K562 (cell line): ENCODE measurements at regions not wholly inside any gene's neighbourhood (a gene's known extent, or its start where the extent isn't known, plus 50 kb on each side); places are given as distances from the start of the nearest gene placed in this dataset.

Source experiments
- ATAC-seq: fragments of 200-7000 bp; cut with Tn5 transposase; 3 replicates; pipeline ENCODE4 v1.9.1; 2020; ENCODE audit warnings: moderate library complexity
- BruUV-seq: library from RNA; stranded (reverse); fragments of 400-500 nt; replicated peaks from 2 replicates; lab custom pipeline; 2021; lab: Mats Ljungman, UMichigan
- CTCF ChIA-PET: fragments of 300-600 bp; formaldehyde crosslinking; extraction: SDS; loops from one replicate; lab custom pipeline; 2021; ENCODE audit warnings: low intra/inter-chr PET ratio; lab: Yijun Ruan, JAX
- POLR2A ChIA-PET: fragments of 300-600, 350-650 bp; sonication (Branson Sonifier 250); formaldehyde crosslinking; extraction: SDS; loops from one replicate; lab custom pipeline; 2021; ENCODE audit warnings: antibody characterized with exemption, inconsistent platforms; lab: Yijun Ruan, JAX
- DNase-seq, 4 experiments: peaks; one replicate each; pipeline versions ENCODE4 v3.0.0 to v3.0.0-alpha.2; 2011 to 2018; ENCODE audit warnings: low spot score in 3 of 4, mixed read lengths in 3 of 4; ENCODE audit errors: extremely low read depth in 1 of 4
- FAIRE-seq: peaks from 2 replicates; lab custom pipeline; 2011; peaks lifted over from hg19 to GRCh38; lab: Jason Lieb, UNC
- H2AFZ ChIP-seq: 2 replicates; pipeline ENCODE4 v1.6.0; 2011; ENCODE audit warnings: low read depth, low read length, control low read depth, inconsistent platforms
- H3K27ac ChIP-seq: fragments of 200-600 bp; 3 replicates; pipeline ENCODE4 v1.8.0; 2011; ENCODE audit warnings: low read depth, mild to moderate bottlenecking, control low read depth, inconsistent platforms, low read length, moderate library complexity, mixed read lengths; ENCODE audit errors: extremely low read depth
- H3K27me3 ChIP-seq, 2 experiments: fragments of 300-600 bp in 1 of 2; 2 replicates in 1 of 2; 3 replicates in 1 of 2; pipeline versions ENCODE4 v1.6.0 to v1.8.0; 2011; ENCODE audit warnings: inconsistent platforms in 2 of 2, low read length in 2 of 2, mild to moderate bottlenecking in 1 of 2, mixed read lengths in 1 of 2, moderate library complexity in 1 of 2; ENCODE audit not compliant: control insufficient read depth in 2 of 2, insufficient read depth in 2 of 2
- H3K36me3 ChIP-seq: fragments of 300-600 bp; 3 replicates; pipeline ENCODE4 v1.8.0; 2011; ENCODE audit warnings: mild to moderate bottlenecking, low read length, inconsistent platforms; ENCODE audit not compliant: control insufficient read depth, insufficient read depth
- H3K4me1 ChIP-seq, 2 experiments: fragments of 200-600 bp in 1 of 2; replicated peaks in 1 of 2; 2 replicates in 1 of 2; 3 replicates in 1 of 2; pipeline versions ENCODE4 v1.5.1 to v1.8.0; 2011; ENCODE audit warnings: inconsistent platforms in 2 of 2, low read length in 2 of 2, mild to moderate bottlenecking in 1 of 2, mixed read lengths in 1 of 2, moderate library complexity in 1 of 2; ENCODE audit not compliant: control insufficient read depth in 2 of 2, insufficient read depth in 2 of 2
- H3K4me2 ChIP-seq: 2 replicates; pipeline ENCODE4 v1.6.1; 2011; ENCODE audit warnings: low read length, control low read depth, inconsistent platforms, mixed read lengths; ENCODE audit not compliant: insufficient read depth
- H3K4me3 ChIP-seq: fragments of 200-600 bp; sonication (generic), shearing (Covaris generic); 2 replicates; pipeline ENCODE4 v1.5.1; 2016; ENCODE audit warnings: control low read depth, inconsistent platforms
- H3K79me2 ChIP-seq: fragments of 200-600 bp; 3 replicates; pipeline ENCODE4 v1.8.0; 2011; ENCODE audit warnings: low read length, inconsistent platforms; ENCODE audit not compliant: control insufficient read depth, insufficient read depth
- H3K9ac ChIP-seq, 2 experiments: 2 replicates each; pipeline versions ENCODE4 v1.6.0 to v1.6.1; 2011; ENCODE audit warnings: low read depth in 2 of 2, low read length in 2 of 2, control low read depth in 1 of 2, inconsistent platforms in 1 of 2, mild to moderate bottlenecking in 1 of 2, mixed read lengths in 1 of 2; ENCODE audit not compliant: insufficient read depth in 1 of 2
- H3K9me1 ChIP-seq: one replicate; pipeline ENCODE4 v1.6.0; 2011; ENCODE audit warnings: inconsistent platforms, mild to moderate bottlenecking, low read length, moderate library complexity; ENCODE audit not compliant: control insufficient read depth, insufficient read depth
- H3K9me3 ChIP-seq: replicated peaks from 2 replicates; pipeline ENCODE4 v1.5.1; 2011; ENCODE audit warnings: low read depth, low read length, inconsistent platforms; ENCODE audit not compliant: control insufficient read depth, insufficient read depth
- H4K20me1 ChIP-seq: replicated peaks from 2 replicates; pipeline ENCODE4 v1.6.1; 2011; ENCODE audit warnings: low read length, inconsistent platforms, mixed read lengths; ENCODE audit not compliant: control insufficient read depth, insufficient read depth
- AFF1 ChIP-seq, 2 experiments: fragments of 450-650 bp; IDR thresholded peaks; 2 replicates each; pipeline ENCODE4 v1.6.1; 2018; ENCODE audit warnings: mild to moderate bottlenecking in 2 of 2, low read depth in 1 of 2; ENCODE audit not compliant: partially characterized antibody in 2 of 2
- ARHGAP35 ChIP-seq: fragments of 450-650 bp; IDR thresholded peaks from 2 replicates; pipeline ENCODE4 v1.6.1; 2018; ENCODE audit not compliant: partially characterized antibody
- ETV6 ChIP-seq, 3 experiments: fragments of 150-350 bp in 1 of 3; sonication (generic) in 1 of 3; formaldehyde crosslinking in 1 of 3; IDR thresholded peaks; 2 replicates each; pipeline versions ENCODE4 v1.6.1 to v1.8.0; 2014 to 2022; ENCODE audit warnings: borderline replicate concordance in 2 of 3, low read depth in 2 of 3, antibody characterized with exemption in 1 of 3, low read length in 1 of 3, mild to moderate bottlenecking in 1 of 3, missing genetic modification reagents in 1 of 3
- FOXJ3 ChIP-seq: sonication (generic); formaldehyde crosslinking; IDR thresholded peaks from 2 replicates; pipeline ENCODE4 v1.4.0; 2020; ENCODE audit warnings: mild to moderate bottlenecking, missing genetic modification reagents
- HDAC6 ChIP-seq: IDR thresholded peaks from 2 replicates; pipeline ENCODE4 v1.6.1; 2012; ENCODE audit warnings: low read depth, mild to moderate bottlenecking, control low read depth, inconsistent platforms, low read length, moderate library complexity
- MITF ChIP-seq: IDR thresholded peaks from 2 replicates; pipeline ENCODE4 v1.6.1; 2014; ENCODE audit warnings: antibody characterized with exemption
- NCOR1 ChIP-seq: fragments of 450-650 bp; IDR thresholded peaks from 2 replicates; pipeline ENCODE4 v1.6.1; 2016; ENCODE audit warnings: mild to moderate bottlenecking, moderate library complexity
- PCBP2 ChIP-seq: fragments of 200-400 bp; formaldehyde crosslinking; IDR thresholded peaks from 2 replicates; pipeline ENCODE4 v1.6.1; 2018; ENCODE audit warnings: low read length, low read depth, mild to moderate bottlenecking, moderate library complexity; ENCODE audit not compliant: poor library complexity, severe bottlenecking
- POLR3A ChIP-seq: IDR thresholded peaks from 2 replicates; pipeline ENCODE4 v1.6.1; 2011; ENCODE audit warnings: borderline replicate concordance, mild to moderate bottlenecking, moderate library complexity; ENCODE audit not compliant: insufficient read length, insufficient read depth; ENCODE audit errors: extremely low read depth
- STAG1 ChIP-seq: sonication (generic); formaldehyde crosslinking; IDR thresholded peaks from 2 replicates; pipeline ENCODE4 v1.5.0; 2020; ENCODE audit warnings: missing genetic modification reagents, borderline replicate concordance
- ZBTB34 ChIP-seq: fragments of 250-450 bp; sonication (Bioruptor Pico); IDR thresholded peaks from 2 replicates; pipeline ENCODE4 v1.8.0; 2021; ENCODE audit warnings: mild to moderate bottlenecking, moderate library complexity
- ZC3H11A ChIP-seq: IDR thresholded peaks from 2 replicates; pipeline ENCODE4 v1.6.1; 2012; ENCODE audit warnings: low read depth, low read length, improper control_type of control experiment
- ZNF57 ChIP-seq: fragments of 450-650 bp; formaldehyde crosslinking; IDR thresholded peaks from 2 replicates; pipeline ENCODE4 v1.4.0; 2020; ENCODE audit warnings: mild to moderate bottlenecking, moderate library complexity
- WGBS: fragments of 100-300 bp; shearing (Covaris generic); methylation state at CpG from one replicate; pipeline ENCODE4 v1.1.6; 2016; ENCODE audit warnings: low coverage, mixed read lengths; ENCODE audit not compliant: insufficient coverage; ENCODE audit errors: missing lambda C conversion rate; 5-methylcytosine and 5-hydroxymethylcytosine counted together
- in situ Hi-C: fragments of 300-500 bp; cut with MboI; formaldehyde crosslinking; loops from 4 replicates; pipeline ENCODE4 v1.15.0; 2018; ENCODE audit warnings: inconsistent platforms, mixed read lengths
- intact Hi-C: fragments of 100-400 bp; cut with micrococcal nuclease; formaldehyde crosslinking; loops from 2 replicates; pipeline ENCODE4 v1.14.2; 2022
- TF ChIP-seq, protein P1 (sequence below): fragments of 250-450 bp; sonication (Bioruptor Pico); IDR thresholded peaks from 2 replicates; pipeline ENCODE4 v1.5.1; 2021; ENCODE audit warnings: mild to moderate bottlenecking

DNA sequence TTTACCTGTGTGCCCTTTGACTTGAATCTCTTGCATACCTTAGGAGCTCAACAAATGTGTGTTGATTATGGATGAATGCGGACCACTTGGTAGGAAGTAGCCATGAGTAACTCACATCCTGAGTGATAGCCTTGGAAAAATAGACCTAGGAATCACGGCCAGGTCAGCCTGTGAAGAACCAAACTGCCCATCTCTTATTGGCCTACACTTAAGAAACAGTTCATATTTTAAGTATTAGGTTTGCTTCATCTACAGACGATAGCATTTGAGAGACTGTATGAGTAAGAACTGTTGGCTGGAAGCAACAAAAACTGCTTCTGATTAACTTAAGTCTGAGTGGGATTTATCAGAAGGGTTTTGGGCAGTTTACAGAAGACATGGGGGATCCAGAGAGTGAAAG, 152.5 kb upstream of the ADRA1D start:
- no peak overlapping the region for H3K9ac ChIP-seq
- DNase-seq = no peak
- no peak overlapping the region for H3K4me2 ChIP-seq
- intact Hi-C loops (no loop called here), in situ Hi-C loops (no loop called here)
- no peak for FAIRE-seq
- no peaks in the 10 kb centered on the region for H3K9me3 ChIP-seq
- ATAC-seq = no peak
- no peaks in the 10 kb centered on the region for H4K20me1 ChIP-seq
- no peaks in the 10 kb centered on the region for H3K36me3 ChIP-seq
- 0% methylated on average over 3 of the region's 3 CpGs for WGBS
- no peaks in the 10 kb centered on the region for H3K9me1 ChIP-seq
- H3K79me2 ChIP-seq = no peaks in the 10 kb centered on the region
- no peaks in the 10 kb centered on the region for H3K27me3 ChIP-seq
- H3K27ac ChIP-seq = no peak overlapping the region
- ChIA-PET POLR2A (no interaction called here), CTCF (no interaction called here)
- peaks cover 0 to 3% of the 10 kb centered on the region in 2 experiments; a peak in 2 of 5 replicates for H3K4me1 ChIP-seq
- H2AFZ ChIP-seq = no peak overlapping the region
- no TSS peak for BruUV-seq
- H3K4me3 ChIP-seq = no peak overlapping the region
- no peak for TF ChIP-seq ZBTB34 (CRISPR knock-in tag)
- no peak for TF ChIP-seq HDAC6
- TF ChIP-seq NCOR1 = no peak
- TF ChIP-seq STAG1 (CRISPR knock-in tag) = no peak
- TF ChIP-seq ETV6 (IDR thresholded peaks at IDR 0.05; ENCODE audit: borderline replicate concordance in 1 of 2, low read depth in 2 of 2, low read length in 1 of 2) = no peak
- no peak for TF ChIP-seq ETV6 (CRISPR knock-in tag; IDR thresholded peaks at IDR 0.05; ENCODE audit: borderline replicate concordance)
- no peak for TF ChIP-seq ARHGAP35
- no peak for TF ChIP-seq ZC3H11A
- TF ChIP-seq PCBP2 = no peak
- no peak for TF ChIP-seq AFF1 (IDR thresholded peaks at IDR 0.05; ENCODE audit: low read depth in 1 of 2, partially characterized antibody in 2 of 2)
- TF ChIP-seq, protein P1, sequence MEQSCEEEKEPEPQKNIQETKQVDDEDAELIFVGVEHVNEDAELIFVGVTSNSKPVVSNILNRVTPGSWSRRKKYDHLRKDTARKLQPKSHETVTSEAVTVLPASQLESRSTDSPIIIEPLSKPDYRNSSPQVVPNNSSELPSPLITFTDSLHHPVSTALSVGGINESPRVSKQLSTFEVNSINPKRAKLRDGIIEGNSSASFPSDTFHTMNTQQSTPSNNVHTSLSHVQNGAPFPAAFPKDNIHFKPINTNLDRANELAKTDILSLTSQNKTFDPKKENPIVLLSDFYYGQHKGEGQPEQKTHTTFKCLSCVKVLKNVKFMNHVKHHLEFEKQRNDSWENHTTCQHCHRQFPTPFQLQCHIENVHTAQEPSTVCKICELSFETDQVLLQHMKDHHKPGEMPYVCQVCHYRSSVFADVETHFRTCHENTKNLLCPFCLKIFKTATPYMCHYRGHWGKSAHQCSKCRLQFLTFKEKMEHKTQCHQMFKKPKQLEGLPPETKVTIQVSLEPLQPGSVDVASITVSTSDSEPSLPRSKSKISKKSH = no peak
- TF ChIP-seq MITF = no peak
- TF ChIP-seq POLR3A = no peak
- TF ChIP-seq FOXJ3 (CRISPR knock-in tag) = no peak
- TF ChIP-seq ZNF57 = no peak
